Right lobe of liver (tissue), 4 donors: ENCODE measurements at regions not wholly inside any gene's neighbourhood (a gene's known extent, or its start where the extent isn't known, plus 50 kb on each side); places are given as distances from the start of the nearest gene placed in this dataset.

Experiments used
- CTCF ChIP-seq, 4 donors: fragments of 200-600 bp in 3 of 4; fragments of 450-650 bp in 1 of 4; IDR thresholded peaks; one replicate each; pipeline versions ENCODE4 v1.5.1 to v1.8.0; 2016 to 2022; ENCODE audit warnings: antibody characterized with exemption in 4 of 4, mild to moderate bottlenecking in 2 of 4
- POLR2A ChIP-seq: fragments of 450-650 bp; IDR thresholded peaks from one replicate; pipeline ENCODE4 v1.6.1; 2017; ENCODE audit warnings: antibody characterized with exemption, mild to moderate bottlenecking
- donor health status: DM: no; HTN: no; CAD: no.
- donor health status: DM: no; HTN: no; CAD: no.
- donor health status: DM: no; HTN: yes; CAD: no.

GRCh38 chr2:67066782-67067181 is 330.4 kb upstream of the ETAA1 start:
- TF ChIP-seq CTCF (IDR thresholded peaks at IDR 0.05) = no peak
- TF ChIP-seq POLR2A = no peak
